GM19238 (cell line): ENCODE measurements at regions not wholly inside any gene's neighbourhood (a gene's known extent, or its start where the extent isn't known, plus 50 kb on each side); places are given as distances from the start of the nearest gene placed in this dataset.

Experiments
- DNase-seq: peaks from one replicate; pipeline ENCODE4 v3.0.0; 2011; ENCODE audit warnings: low spot score; ENCODE audit not compliant: insufficient read length

GRCh38 chr15:70267879-70268278 is 170.2 kb upstream of the TLE3 start:
- no peak for DNase-seq

GRCh38 chr15:70267306-70267705 is 169.6 kb upstream of the TLE3 start:
- DNase-seq: no peak

- DNase-seq: no peak
These were observed 168.8 kb upstream of the TLE3 start for GRCh38 chr15:70266412-70267121.

GRCh38 chr15:70265986-70266385 is 168.3 kb upstream of the TLE3 start:
- DNase-seq: no peak

DNA sequence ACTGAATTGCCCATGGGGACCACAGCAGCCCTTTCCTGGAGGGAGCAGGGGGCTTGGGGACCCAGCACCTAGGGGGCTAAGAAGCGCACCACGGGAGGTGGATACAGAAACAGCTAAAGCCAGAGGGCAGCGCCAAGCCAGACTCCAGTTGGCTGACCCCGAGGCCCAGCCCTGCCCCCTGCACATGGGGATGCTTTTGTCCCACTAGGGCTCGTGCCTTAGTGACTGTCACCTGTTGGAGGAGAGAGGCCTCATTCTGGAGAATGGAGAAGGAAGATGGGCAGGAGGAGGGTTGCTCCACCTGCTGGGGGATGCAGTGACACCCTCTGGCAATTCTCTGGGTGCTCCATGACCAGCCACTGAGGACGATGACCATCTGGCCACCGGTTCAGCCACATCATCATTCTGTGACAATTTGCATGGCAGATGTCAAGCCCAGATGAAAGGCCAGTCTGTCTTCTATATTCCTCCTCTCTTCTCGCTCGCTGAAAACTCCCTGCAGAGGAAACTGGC is 167.8 kb upstream of the TLE3 start:
- no peak for DNase-seq

DNA sequence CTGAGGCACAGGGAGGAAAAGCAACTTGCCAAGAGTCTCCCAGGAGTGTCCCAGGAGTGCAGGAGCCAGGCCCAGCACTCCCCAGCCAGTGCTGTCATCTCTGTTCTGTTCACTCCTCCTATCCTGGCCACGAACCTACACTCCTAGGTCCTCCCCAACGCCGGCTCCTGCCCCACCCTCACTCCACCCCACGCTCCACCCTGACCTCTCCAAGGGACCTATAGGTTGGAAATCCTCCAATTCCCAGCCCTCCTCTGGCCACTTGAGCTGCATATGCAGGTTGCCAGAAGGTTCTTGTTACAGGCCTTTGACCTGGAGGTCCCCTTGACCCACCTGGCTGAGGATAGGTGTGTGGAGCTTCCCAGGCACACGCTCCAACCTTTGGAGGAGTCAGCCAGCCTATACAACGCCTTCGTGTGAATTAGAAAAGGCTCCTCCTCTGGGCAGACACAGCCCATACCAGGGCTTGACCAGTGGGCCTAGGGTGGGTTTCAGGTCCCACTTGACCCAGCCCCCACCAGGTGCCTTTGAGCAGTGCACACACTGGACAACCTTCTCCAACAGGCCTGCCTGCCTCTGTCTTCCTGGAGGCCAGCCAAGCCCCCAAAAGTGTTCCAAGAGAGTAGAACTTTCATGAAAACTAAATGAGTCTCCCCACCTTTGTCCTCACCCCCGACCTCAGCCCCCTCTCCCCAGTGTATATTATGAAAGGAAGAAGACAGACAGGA is 167.2 kb upstream of the TLE3 start:
- DNase-seq: no peak

- no peak for DNase-seq
These were observed 166.4 kb upstream of the TLE3 start for GRCh38 chr15:70264014-70264582.

- DNase-seq: no peak
These were observed 165.0 kb upstream of the TLE3 start for GRCh38 chr15:70262591-70263274.

DNA sequence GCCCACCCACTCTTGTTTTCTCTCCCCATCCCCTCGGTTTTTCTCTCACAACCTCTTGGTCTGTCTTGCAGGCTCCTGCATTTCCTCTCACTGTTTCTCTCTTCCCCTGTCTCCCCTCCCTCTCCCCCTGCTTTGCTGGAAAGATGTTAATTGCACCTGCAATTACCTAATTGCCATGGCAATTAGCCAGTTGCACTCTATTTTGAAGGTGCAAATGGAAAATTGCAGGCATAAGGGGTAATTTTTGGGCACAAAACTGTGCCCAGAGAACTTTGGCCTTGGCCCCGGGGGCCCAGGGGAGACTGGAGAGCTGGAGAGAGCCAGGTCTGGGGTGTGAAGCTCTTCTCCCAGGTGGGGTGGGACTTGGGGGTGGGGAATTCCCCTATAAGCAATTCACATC is 164.5 kb upstream of the TLE3 start:
- no peak for DNase-seq

GRCh38 chr15:70261083-70261482 is 163.4 kb upstream of the TLE3 start:
- no peak for DNase-seq

- DNase-seq: no peak
These were observed 162.9 kb upstream of the TLE3 start for GRCh38 chr15:70260580-70260979.

DNA sequence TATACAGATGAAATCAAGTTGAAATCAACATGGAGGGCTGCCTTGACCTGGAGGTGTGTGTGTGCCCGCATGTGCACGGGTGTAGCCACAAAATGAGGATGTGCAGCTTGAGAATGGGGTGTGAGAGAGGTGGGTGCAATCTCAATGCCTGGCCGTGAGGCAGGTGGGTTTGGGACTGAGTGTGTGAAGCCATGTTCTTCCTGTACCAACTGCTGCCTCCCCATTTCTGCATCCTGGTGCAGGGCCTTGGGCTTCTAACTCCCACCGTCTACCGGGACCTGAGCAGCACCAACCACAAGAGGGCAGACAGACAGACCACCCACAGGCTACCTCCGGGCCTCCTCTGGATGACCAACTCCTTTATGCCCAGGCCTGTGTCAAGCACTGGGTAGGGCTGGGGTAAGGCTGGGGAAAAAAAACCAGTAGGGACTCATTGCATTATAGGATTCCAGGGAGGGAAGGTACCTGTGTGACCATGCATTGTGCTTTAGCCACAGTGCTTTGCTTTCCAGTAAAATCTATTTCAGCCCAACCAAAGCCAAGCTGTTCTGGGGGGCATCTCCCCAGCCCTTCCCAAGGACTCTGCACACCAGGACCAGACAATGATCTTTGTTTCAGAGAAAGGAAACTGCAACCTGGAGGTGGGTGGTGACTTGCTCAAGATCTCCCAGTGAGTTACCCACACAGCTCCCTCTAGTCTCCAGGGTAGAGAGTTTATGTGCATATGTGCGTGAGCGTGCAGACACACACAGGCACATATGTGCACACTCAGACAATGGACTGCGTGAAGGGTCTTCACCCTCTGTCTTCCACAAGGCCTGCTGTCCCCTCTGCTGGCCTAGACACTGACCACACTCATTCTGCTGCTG is 162.2 kb upstream of the TLE3 start:
- DNase-seq: no peak

- peak; percentile 52 for DNase-seq
These were observed 161.3 kb upstream of the TLE3 start for GRCh38 chr15:70259028-70259424.

GRCh38 chr15:70258369-70259027 is 160.8 kb upstream of the TLE3 start:
- no peak for DNase-seq

DNA sequence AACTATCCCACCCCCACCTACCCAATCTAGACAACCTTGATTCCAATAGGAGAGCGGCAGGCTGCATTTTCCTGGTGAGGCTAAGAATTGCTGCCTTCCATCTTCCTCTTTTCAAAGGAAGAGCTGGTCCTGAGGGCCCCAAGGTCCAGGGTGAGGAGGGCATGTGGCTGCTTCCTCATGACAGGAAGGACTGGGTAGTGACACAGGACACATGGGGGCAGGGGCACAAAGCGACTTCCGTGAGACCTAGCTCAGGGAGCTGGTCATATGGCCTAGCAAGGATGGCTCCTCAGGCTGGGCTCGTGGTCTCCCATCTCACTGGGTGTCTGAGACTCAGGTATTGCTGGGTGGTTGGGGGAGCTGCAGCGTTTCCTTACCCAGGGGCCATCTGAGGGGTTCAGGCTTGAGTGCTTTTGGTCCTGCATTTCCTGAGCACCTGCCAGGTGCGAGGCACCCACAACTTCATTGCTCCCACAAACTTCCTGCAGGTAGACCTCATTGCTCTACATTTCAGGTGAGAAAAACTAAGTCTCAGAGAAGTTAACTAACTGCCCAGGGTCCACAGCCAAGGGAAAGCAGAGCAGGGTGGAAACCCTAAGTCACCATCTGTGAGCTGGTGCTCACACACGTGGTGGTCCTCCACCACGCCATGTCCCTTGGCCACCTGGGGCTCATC is 160.0 kb upstream of the TLE3 start:
- no peak for DNase-seq

- no peak for DNase-seq
These were observed 159.3 kb upstream of the TLE3 start for GRCh38 chr15:70257047-70257446.

GRCh38 chr15:70254311-70254869 is 156.7 kb upstream of the TLE3 start:
- no peak for DNase-seq

- no peak for DNase-seq
These were observed 155.9 kb upstream of the TLE3 start for GRCh38 chr15:70253461-70254156.

- no peak for DNase-seq
These were observed 155.2 kb upstream of the TLE3 start for GRCh38 chr15:70252951-70253320.
